ENCODE measurements at regions not wholly inside any gene's neighbourhood (a gene's known extent, or its start where the extent isn't known, plus 50 kb on each side); places are given as distances from the start of the nearest gene placed in this dataset.

- no peak for DNase-seq
Measured at GRCh38 chr5:153402550-153402949, 87.9 kb upstream of the GRIA1 start.

GRCh38 chr5:153403470-153403869 lies 87.0 kb upstream of the GRIA1 start:
- DNase-seq = no peak

- no peak for DNase-seq
Measured at GRCh38 chr5:153404747-153405146, 85.7 kb upstream of the GRIA1 start.

- DNase-seq = no peak
Measured at GRCh38 chr5:153421676-153422075, 68.8 kb upstream of the GRIA1 start.

- DNase-seq = no peak
Measured at GRCh38 chr5:153425914-153426313, 64.6 kb upstream of the GRIA1 start.

- DNase-seq = no peak
Measured at GRCh38 chr5:153429761-153430380, 60.6 kb upstream of the GRIA1 start.

- no peak for DNase-seq
Measured at GRCh38 chr5:153432583-153432982, 57.9 kb upstream of the GRIA1 start.

- no peak for DNase-seq
Measured at GRCh38 chr5:153437251-153437650, 53.2 kb upstream of the GRIA1 start.

- no peak for DNase-seq
Measured at GRCh38 chr5:153439130-153439529, 51.3 kb upstream of the GRIA1 start.

All from GDM1 (cell line).